Renal pelvis (tissue), 1 donor: ENCODE measurements at regions not wholly inside any gene's neighbourhood (a gene's known extent, or its start where the extent isn't known, plus 50 kb on each side); places are given as distances from the start of the nearest gene placed in this dataset.
"Not testable (repeated sequence)": the region's sequence is repeated elsewhere in the genome, so short reads cannot be mapped to it uniquely, and the experiment has no call there.

Experiments used
- DNase-seq: peaks from one replicate; pipeline ENCODE4 v3.0.0-alpha.2; 2013

GRCh38 chr3:154901278-154901677, 178.8 kb upstream of the MME start:
- DNase-seq, result no peak

GRCh38 chr3:154900816-154901215, 179.3 kb upstream of the MME start:
- DNase-seq, result no peak

- no peak for DNase-seq
Observed at GRCh38 chr3:154898916-154899315, 181.2 kb upstream of the MME start.

- no peak for DNase-seq
Observed at GRCh38 chr3:154898443-154898842, 181.7 kb upstream of the MME start.

- DNase-seq, result no peak
Observed at GRCh38 chr3:154893813-154894212, 186.3 kb upstream of the MME start.

- no peak for DNase-seq
Observed at GRCh38 chr3:154889227-154889634, 190.9 kb upstream of the MME start.

- DNase-seq, result no peak
Observed at GRCh38 chr3:154887869-154888268, 192.2 kb upstream of the MME start.

- no peak for DNase-seq
Observed at GRCh38 chr3:154886437-154886836, 193.7 kb upstream of the MME start.

- no peak for DNase-seq
Observed at GRCh38 chr3:154885418-154885817, 194.7 kb upstream of the MME start.

GRCh38 chr3:154884952-154885351, 195.2 kb upstream of the MME start:
- no peak for DNase-seq

GRCh38 chr3:154875142-154875541, 205.0 kb upstream of the MME start:
- DNase-seq, result no peak

- DNase-seq, result no peak
Observed at GRCh38 chr3:154872696-154873095, 207.4 kb upstream of the MME start.

GRCh38 chr3:154872074-154872473, 208.0 kb upstream of the MME start:
- peak; percentile 66 for DNase-seq

GRCh38 chr3:154864947-154865346, 215.2 kb upstream of the MME start:
- no peak for DNase-seq

GRCh38 chr3:154862265-154862664, 217.9 kb upstream of the MME start:
- DNase-seq, result no peak

GRCh38 chr3:154852998-154853397, 227.1 kb upstream of the MME start:
- DNase-seq, result not testable (repeated sequence)

GRCh38 chr3:154852515-154852914, 227.6 kb upstream of the MME start:
- DNase-seq, result no peak

GRCh38 chr3:154851644-154852043, 228.5 kb upstream of the MME start:
- no peak for DNase-seq

- no peak for DNase-seq
Observed at GRCh38 chr3:154850921-154851320, 229.2 kb upstream of the MME start.

- DNase-seq, result no peak
Observed at GRCh38 chr3:154849408-154849807, 230.7 kb upstream of the MME start.

- no peak for DNase-seq
Observed at GRCh38 chr3:154844863-154845262, 235.3 kb upstream of the MME start.

- no peak for DNase-seq
Observed at GRCh38 chr3:154843647-154844046, 236.5 kb upstream of the MME start.

GRCh38 chr3:154842536-154842935, 237.6 kb upstream of the MME start:
- DNase-seq, result no peak

GRCh38 chr3:154835639-154836038, 244.5 kb upstream of the MME start:
- DNase-seq, result no peak

GRCh38 chr3:154834831-154835230, 245.3 kb upstream of the MME start:
- not testable (repeated sequence) for DNase-seq
